CD4-positive, alpha-beta T cell (primary cell): ENCODE measurements at regions not wholly inside any gene's neighbourhood (a gene's known extent, or its start where the extent isn't known, plus 50 kb on each side); places are given as distances from the start of the nearest gene placed in this dataset.

ENCODE experiments used
- ATAC-seq: fragments of 200-7000 bp; cut with Tn5 transposase; one replicate; pipeline ENCODE4 v1.10.0; 2022; ENCODE audit warnings: mild to moderate bottlenecking; ENCODE audit not compliant: poor library complexity
- CTCF ChIA-PET: fragments of 350-600 bp; sonication (Branson Sonifier 250); formaldehyde crosslinking; loops from one replicate; lab custom pipeline; 2021; ENCODE audit warnings: antibody characterized with exemption, inconsistent platforms; lab: Charles Lee
- POLR2A ChIA-PET: fragments of 350-600 bp; sonication (Branson Sonifier 250); formaldehyde crosslinking; loops from one replicate; lab custom pipeline; 2021; ENCODE audit warnings: antibody characterized with exemption, inconsistent platforms; lab: Charles Lee
- DNase-seq, 14 experiments: peaks; one replicate each; pipeline ENCODE4 v3.0.0-alpha.2; 2013 to 2020; ENCODE audit warnings: mixed read lengths in 2 of 14
- H3K27ac ChIP-seq, 2 donors: one replicate each; pipeline versions ENCODE4 v1.5.1 to v1.7.0; 2013; ENCODE audit warnings: low read length in 2 of 2, low read depth in 1 of 2, mild to moderate bottlenecking in 1 of 2
- H3K27me3 ChIP-seq, 2 experiments: 1 replicate in 1 of 2; 2 replicates in 1 of 2; pipeline versions ENCODE4 v1.6.1 to v1.7.0; 2013; ENCODE audit warnings: low read length in 2 of 2, control low read depth in 1 of 2, mild to moderate bottlenecking in 1 of 2, moderate library complexity in 1 of 2; ENCODE audit not compliant: insufficient read depth in 2 of 2, control insufficient read depth in 1 of 2
- H3K36me3 ChIP-seq: one replicate; pipeline ENCODE4 v1.6.1; 2013; ENCODE audit warnings: low read length, control low read depth; ENCODE audit not compliant: insufficient read depth
- H3K4me1 ChIP-seq: one replicate; pipeline ENCODE4 v1.6.1; 2013; ENCODE audit warnings: low read length, control low read depth; ENCODE audit not compliant: insufficient read depth
- H3K4me3 ChIP-seq: one replicate; pipeline ENCODE4 v1.5.1; 2013; ENCODE audit warnings: mild to moderate bottlenecking, low read length, moderate library complexity
- H3K9me3 ChIP-seq, 2 experiments: 1 replicate in 1 of 2; 2 replicates in 1 of 2; pipeline versions ENCODE4 v1.6.1 to v1.7.0; 2013; ENCODE audit warnings: low read length in 2 of 2, mild to moderate bottlenecking in 2 of 2, control low read depth in 1 of 2, moderate library complexity in 1 of 2; ENCODE audit not compliant: control insufficient read depth in 1 of 2, insufficient read depth in 1 of 2
- H3K27ac Mint-ChIP-seq: one replicate; pipeline ENCODE4 v1.8.0; 2020; ENCODE audit warnings: mixed read lengths
- H3K27me3 Mint-ChIP-seq: one replicate; pipeline ENCODE4 v1.8.0; 2021; ENCODE audit warnings: mixed read lengths
- H3K36me3 Mint-ChIP-seq: one replicate; pipeline ENCODE4 v1.8.0; 2021; ENCODE audit warnings: low read depth, mixed read lengths
- H3K4me1 Mint-ChIP-seq: one replicate; pipeline ENCODE4 v1.8.0; 2021; ENCODE audit warnings: low read depth, mixed read lengths
- H3K4me3 Mint-ChIP-seq: one replicate; pipeline ENCODE4 v1.8.0; 2020; ENCODE audit warnings: mild to moderate bottlenecking, mixed read lengths
- H3K9me3 Mint-ChIP-seq: one replicate; pipeline ENCODE4 v1.8.0; 2020; ENCODE audit warnings: mixed read lengths
- intact Hi-C, 2 experiments: fragments of 100-400 bp; cut with DNase I in 1 of 2; cut with micrococcal nuclease in 1 of 2; formaldehyde crosslinking; loops; one replicate each; pipeline versions ENCODE4 v1.15.1 to v1.9.0; 2023 to 2025; cut with DNase I, micrococcal nuclease
- TF ChIP-seq, protein P1 (sequence below): fragments of 200-600 bp; IDR thresholded peaks from one replicate; pipeline ENCODE4 v1.8.0; 2022; ENCODE audit warnings: antibody characterized with exemption, mild to moderate bottlenecking

DNA sequence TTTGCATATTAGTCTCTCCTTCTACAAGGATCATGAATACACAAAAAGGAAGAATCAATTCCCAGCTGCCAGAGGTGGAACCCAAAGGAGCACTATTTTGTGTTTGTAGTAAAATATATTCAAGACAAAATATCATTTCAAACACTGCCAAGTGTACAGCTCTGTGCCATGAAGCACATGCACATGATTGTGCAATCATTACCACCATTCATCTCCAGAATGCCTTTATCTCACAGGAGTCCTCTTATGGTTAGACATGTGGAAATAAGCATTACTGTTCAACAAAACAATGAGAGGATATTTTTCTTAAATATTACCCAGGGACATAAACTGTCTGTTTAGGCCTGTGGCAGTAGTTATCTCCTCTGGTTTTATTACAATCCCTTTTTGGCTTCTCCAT lies 151.4 kb upstream of the PPP1R3A start:
- ATAC-seq = no peak
- Mint-ChIP-seq H3K27me3 (peaks cover 5% of the 10 kb centered on the region), H3K4me1 (no peaks in the 10 kb centered on the region), H3K27ac (no peak overlapping the region), H3K36me3 (no peaks in the 10 kb centered on the region), H3K4me3 (no peak overlapping the region), H3K9me3 (no peaks in the 10 kb centered on the region)
- peaks cover 0 to 4% of the 10 kb centered on the region in 2 experiments for H3K9me3 ChIP-seq
- H3K4me1 ChIP-seq = no peaks in the 10 kb centered on the region
- no peak for DNase-seq
- no peaks in the 10 kb centered on the region for H3K27me3 ChIP-seq
- ChIA-PET POLR2A (no interaction called here), CTCF (no interaction called here)
- TF ChIP-seq, protein P1, sequence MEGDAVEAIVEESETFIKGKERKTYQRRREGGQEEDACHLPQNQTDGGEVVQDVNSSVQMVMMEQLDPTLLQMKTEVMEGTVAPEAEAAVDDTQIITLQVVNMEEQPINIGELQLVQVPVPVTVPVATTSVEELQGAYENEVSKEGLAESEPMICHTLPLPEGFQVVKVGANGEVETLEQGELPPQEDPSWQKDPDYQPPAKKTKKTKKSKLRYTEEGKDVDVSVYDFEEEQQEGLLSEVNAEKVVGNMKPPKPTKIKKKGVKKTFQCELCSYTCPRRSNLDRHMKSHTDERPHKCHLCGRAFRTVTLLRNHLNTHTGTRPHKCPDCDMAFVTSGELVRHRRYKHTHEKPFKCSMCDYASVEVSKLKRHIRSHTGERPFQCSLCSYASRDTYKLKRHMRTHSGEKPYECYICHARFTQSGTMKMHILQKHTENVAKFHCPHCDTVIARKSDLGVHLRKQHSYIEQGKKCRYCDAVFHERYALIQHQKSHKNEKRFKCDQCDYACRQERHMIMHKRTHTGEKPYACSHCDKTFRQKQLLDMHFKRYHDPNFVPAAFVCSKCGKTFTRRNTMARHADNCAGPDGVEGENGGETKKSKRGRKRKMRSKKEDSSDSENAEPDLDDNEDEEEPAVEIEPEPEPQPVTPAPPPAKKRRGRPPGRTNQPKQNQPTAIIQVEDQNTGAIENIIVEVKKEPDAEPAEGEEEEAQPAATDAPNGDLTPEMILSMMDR = no peak
- no peak overlapping the region for H3K4me3 ChIP-seq
- intact Hi-C loops = no loop called here
- no peaks in the 10 kb centered on the region for H3K36me3 ChIP-seq
- H3K27ac ChIP-seq = no peak overlapping the region

DNA sequence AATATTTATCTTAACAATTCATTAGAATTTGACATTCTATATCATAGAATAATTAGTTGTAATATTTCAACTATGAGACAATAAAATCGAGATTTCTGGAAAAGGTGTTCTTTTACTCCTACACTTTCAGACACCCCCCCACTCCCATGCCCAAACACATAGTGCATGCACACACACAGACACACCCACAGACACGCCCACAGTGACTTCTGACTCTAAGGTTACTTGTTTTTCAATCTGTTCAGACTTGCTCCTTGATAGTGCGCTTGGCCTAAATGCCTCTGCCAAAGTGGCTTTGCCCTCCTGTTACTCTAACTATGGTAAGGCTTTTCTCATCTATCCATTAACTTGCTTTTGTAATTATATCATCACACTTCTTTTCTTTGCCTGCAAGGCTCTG lies 144.0 kb upstream of the PPP1R3A start:
- H3K27me3 ChIP-seq = no peaks in the 10 kb centered on the region
- Mint-ChIP-seq H3K4me1 (no peaks in the 10 kb centered on the region), H3K27ac (no peak overlapping the region), H3K27me3 (peaks cover 10% of the 10 kb centered on the region), H3K4me3 (no peak overlapping the region), H3K36me3 (no peaks in the 10 kb centered on the region), H3K9me3 (no peaks in the 10 kb centered on the region)
- H3K9me3 ChIP-seq = no peaks in the 10 kb centered on the region
- DNase-seq (no peak), ATAC-seq (no peak)
- H3K36me3 ChIP-seq = no peaks in the 10 kb centered on the region
- H3K4me3 ChIP-seq = no peak overlapping the region
- POLR2A ChIA-PET = no interaction called here
- CTCF ChIA-PET = no interaction called here
- H3K4me1 ChIP-seq = no peaks in the 10 kb centered on the region
- H3K27ac ChIP-seq = no peak overlapping the region
- TF ChIP-seq, protein P1 = no peak
- intact Hi-C loops = no loop called here

DNA sequence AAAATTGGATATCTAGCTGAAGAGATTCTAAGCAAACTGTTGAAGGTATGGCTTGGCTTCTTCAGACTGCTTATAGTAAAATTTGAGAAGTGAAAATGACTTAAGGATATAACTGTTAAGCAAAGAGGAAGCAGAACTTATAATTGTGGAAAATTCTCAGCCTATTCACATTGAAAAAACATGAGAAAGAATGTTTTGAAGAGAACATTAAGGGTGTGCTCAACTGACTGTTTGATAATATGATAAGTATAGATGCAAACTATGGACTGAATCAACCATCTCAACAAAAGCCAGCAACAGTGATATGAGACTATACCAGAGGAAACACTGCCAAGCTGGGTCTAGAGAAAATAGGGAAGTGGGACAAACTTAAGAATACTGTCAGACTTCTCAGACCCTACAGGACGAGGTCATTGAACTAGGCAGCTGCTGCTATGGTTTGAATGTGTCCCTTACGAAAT lies 133.1 kb upstream of the PPP1R3A start:
- intact Hi-C loops = no loop called here
- Histone ChIP-seq H3K27me3 (no peaks in the 10 kb centered on the region), H3K27ac (no peak overlapping the region), H3K4me1 (peaks cover 7% of the 10 kb centered on the region), H3K9me3 (no peaks in the 10 kb centered on the region), H3K36me3 (no peaks in the 10 kb centered on the region), H3K4me3 (no peak overlapping the region)
- Mint-ChIP-seq H3K4me1 (peaks cover 26% of the 10 kb centered on the region), H3K4me3 (no peak overlapping the region), H3K27me3 (peaks cover 8% of the 10 kb centered on the region), H3K27ac (no peak overlapping the region), H3K36me3 (no peaks in the 10 kb centered on the region), H3K9me3 (no peaks in the 10 kb centered on the region)
- CTCF ChIA-PET = no interaction called here
- ATAC-seq = no peak
- DNase-seq = peak in 3 of 14 experiments; percentile 8 to 20 (median 11)
- TF ChIP-seq, protein P1 = no peak
- POLR2A ChIA-PET = no interaction called here
